ENCODE measurements at regions not wholly inside any gene's neighbourhood (a gene's known extent, or its start where the extent isn't known, plus 50 kb on each side); places are given as distances from the start of the nearest gene placed in this dataset.

DNA sequence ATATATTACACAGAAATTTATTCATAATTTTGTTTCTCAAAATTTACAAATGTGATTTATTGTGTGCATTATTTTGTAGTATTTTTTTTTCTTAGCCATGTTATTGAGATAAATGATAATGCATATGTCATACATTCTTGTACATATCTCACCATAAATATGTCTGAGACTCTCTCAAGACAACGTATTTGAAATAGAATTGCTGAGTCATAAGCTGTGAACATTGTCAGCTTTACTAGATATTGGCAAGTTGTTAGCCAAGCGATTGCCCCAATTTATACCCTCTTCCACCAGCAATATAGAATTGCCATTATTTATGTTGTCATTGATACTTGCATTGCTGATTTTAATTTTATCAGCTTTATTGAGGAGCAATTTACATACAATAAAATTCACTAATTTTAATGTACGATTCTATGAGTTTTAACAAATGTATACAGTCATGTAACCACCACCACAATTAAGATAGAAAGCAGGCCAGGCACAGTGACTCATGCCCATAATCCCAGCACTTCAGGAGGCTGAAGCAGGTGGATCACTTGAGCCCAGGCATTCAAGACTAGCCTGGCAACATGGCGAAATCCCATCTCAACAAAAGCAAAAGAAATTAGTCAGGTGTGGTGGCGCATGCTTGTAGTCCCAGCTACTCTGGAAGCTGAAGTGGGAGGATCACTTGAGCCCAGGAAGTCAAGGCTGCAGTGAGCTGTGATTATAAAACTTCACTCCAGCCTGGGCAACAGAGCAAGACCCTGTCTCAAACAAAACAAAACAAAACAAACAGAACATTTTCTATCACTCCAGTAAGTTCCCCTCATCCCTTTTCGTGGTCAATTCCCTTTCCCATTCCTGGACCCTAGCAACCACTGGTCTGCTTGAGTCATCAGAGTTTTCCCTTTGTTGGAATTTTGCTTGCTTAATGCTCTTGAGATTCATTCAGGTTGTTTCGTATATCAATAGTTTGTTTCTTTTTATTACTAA is 373.1 kb downstream of the MFSD1 start:
- TF ChIP-seq ZFP3 (CRISPR knock-in tag; IDR thresholded peaks at IDR 0.05) (no peak), ISL1 (CRISPR knock-in tag; IDR thresholded peaks at IDR 0.05) (no peak), TCF4 (CRISPR knock-in tag; IDR thresholded peaks at IDR 0.05; ENCODE audit: borderline replicate concordance) (no peak), TOX (CRISPR knock-in tag; IDR thresholded peaks at IDR 0.05; ENCODE audit: borderline replicate concordance) (no peak)
- TF ChIP-seq, protein P1, sequence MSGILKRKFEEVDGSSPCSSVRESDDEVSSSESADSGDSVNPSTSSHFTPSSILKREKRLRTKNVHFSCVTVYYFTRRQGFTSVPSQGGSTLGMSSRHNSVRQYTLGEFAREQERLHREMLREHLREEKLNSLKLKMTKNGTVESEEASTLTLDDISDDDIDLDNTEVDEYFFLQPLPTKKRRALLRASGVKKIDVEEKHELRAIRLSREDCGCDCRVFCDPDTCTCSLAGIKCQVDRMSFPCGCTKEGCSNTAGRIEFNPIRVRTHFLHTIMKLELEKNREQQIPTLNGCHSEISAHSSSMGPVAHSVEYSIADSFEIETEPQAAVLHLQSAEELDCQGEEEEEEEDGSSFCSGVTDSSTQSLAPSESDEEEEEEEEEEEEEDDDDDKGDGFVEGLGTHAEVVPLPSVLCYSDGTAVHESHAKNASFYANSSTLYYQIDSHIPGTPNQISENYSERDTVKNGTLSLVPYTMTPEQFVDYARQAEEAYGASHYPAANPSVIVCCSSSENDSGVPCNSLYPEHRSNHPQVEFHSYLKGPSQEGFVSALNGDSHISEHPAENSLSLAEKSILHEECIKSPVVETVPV (CRISPR knock-in tag; IDR thresholded peaks at IDR 0.05): no peak
- ATAC-seq: no peak

DNA sequence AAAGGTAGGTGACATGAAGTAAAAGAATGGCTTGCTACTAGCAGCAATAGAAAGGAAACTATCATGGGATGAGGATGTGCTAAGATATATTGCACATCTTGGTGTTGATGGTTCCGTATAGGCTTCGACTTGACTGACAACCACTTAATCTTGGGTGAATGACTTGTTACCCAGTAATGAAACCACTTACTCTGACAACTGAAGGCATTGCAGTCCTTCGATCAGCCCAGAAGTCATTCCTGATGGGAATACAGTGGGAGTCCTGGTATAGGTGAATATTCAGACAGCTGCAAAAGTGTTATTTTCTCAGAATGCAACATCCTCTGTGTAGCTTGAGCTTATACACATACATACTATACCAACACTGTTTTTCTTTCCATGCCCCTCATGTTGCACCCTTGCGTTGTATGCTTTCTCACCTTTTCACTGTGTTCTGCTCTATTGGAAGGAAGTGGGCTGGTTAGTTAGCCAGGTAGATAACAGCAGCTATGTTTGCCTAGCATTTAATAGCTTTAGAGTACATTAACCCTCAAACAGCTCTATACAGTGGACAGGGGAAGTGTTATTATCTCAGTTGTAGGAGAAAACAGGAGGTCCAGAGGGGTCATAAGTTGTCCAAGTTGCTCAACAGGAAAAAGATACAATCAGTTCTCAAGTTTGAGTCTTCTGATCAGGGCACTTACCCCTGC is 376.5 kb downstream of the MFSD1 start:
- ATAC-seq: no peak
- TF ChIP-seq ZNF565 (CRISPR knock-in tag; conservative IDR thresholded peaks at IDR 0.05; ENCODE audit: low read depth): no peak
- TF ChIP-seq GLIS3 (CRISPR knock-in tag; IDR thresholded peaks at IDR 0.05): no peak
- TF ChIP-seq ZFP3 (CRISPR knock-in tag; IDR thresholded peaks at IDR 0.05): no peak
- no peak for TF ChIP-seq ZFP30 (CRISPR knock-in tag; IDR thresholded peaks at IDR 0.05)
- TF ChIP-seq RARB (CRISPR knock-in tag; IDR thresholded peaks at IDR 0.05): no peak
- TF ChIP-seq ARNTL (CRISPR knock-in tag; IDR thresholded peaks at IDR 0.05; ENCODE audit: borderline replicate concordance, low read depth): no peak

DNA sequence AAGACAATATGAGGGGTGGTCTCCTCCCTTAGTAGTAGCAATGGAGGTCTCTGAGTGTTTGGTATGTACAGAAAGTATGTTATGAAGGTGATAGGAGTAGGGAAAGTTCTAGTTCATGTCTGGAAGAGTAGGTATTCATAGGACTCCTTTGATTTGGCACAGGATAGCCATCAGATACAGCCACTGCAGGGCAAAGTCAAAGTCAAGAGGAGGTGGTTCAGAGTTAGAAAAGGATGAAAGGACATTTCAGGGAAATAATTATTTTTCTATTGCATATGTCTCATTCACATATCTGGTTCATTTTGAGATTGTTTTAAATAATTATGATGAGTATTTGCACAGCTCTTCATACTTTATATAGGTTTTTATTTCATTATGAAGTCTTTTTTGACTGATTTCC is 381.1 kb downstream of the MFSD1 start:
- ATAC-seq: no peak
- TF ChIP-seq ZFP3 (CRISPR knock-in tag; IDR thresholded peaks at IDR 0.05): no peak
- no peak for TF ChIP-seq ISL1 (CRISPR knock-in tag; IDR thresholded peaks at IDR 0.05)
- TF ChIP-seq ZFP30 (CRISPR knock-in tag; IDR thresholded peaks at IDR 0.05): no peak
- TF ChIP-seq, protein P2, sequence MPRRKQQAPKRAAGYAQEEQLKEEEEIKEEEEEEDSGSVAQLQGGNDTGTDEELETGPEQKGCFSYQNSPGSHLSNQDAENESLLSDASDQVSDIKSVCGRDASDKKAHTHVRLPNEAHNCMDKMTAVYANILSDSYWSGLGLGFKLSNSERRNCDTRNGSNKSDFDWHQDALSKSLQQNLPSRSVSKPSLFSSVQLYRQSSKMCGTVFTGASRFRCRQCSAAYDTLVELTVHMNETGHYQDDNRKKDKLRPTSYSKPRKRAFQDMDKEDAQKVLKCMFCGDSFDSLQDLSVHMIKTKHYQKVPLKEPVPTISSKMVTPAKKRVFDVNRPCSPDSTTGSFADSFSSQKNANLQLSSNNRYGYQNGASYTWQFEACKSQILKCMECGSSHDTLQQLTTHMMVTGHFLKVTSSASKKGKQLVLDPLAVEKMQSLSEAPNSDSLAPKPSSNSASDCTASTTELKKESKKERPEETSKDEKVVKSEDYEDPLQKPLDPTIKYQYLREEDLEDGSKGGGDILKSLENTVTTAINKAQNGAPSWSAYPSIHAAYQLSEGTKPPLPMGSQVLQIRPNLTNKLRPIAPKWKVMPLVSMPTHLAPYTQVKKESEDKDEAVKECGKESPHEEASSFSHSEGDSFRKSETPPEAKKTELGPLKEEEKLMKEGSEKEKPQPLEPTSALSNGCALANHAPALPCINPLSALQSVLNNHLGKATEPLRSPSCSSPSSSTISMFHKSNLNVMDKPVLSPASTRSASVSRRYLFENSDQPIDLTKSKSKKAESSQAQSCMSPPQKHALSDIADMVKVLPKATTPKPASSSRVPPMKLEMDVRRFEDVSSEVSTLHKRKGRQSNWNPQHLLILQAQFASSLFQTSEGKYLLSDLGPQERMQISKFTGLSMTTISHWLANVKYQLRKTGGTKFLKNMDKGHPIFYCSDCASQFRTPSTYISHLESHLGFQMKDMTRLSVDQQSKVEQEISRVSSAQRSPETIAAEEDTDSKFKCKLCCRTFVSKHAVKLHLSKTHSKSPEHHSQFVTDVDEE (CRISPR knock-in tag; IDR thresholded peaks at IDR 0.05): no peak
- no peak for TF ChIP-seq ZNF8 (CRISPR knock-in tag; IDR thresholded peaks at IDR 0.05)
- TF ChIP-seq OSR1 (CRISPR knock-in tag; IDR thresholded peaks at IDR 0.05): no peak
- no peak for TF ChIP-seq ESRRG (CRISPR knock-in tag; IDR thresholded peaks at IDR 0.05)
- no peak for TF ChIP-seq RARB (CRISPR knock-in tag; IDR thresholded peaks at IDR 0.05)
- TF ChIP-seq TOX (CRISPR knock-in tag; IDR thresholded peaks at IDR 0.05; ENCODE audit: borderline replicate concordance): no peak
- no peak for TF ChIP-seq ZNF565 (CRISPR knock-in tag; conservative IDR thresholded peaks at IDR 0.05; ENCODE audit: low read depth)
- no peak for TF ChIP-seq SNAI2 (CRISPR knock-in tag; IDR thresholded peaks at IDR 0.05)
- TF ChIP-seq PPARA (CRISPR knock-in tag; IDR thresholded peaks at IDR 0.05; ENCODE audit: borderline replicate concordance): no peak
- TF ChIP-seq BACH2 (CRISPR knock-in tag; IDR thresholded peaks at IDR 0.05; ENCODE audit: borderline replicate concordance): no peak
- no peak for TF ChIP-seq ZNF70 (CRISPR knock-in tag; IDR thresholded peaks at IDR 0.05)
- TF ChIP-seq, protein P1 (CRISPR knock-in tag; IDR thresholded peaks at IDR 0.05): no peak

DNA sequence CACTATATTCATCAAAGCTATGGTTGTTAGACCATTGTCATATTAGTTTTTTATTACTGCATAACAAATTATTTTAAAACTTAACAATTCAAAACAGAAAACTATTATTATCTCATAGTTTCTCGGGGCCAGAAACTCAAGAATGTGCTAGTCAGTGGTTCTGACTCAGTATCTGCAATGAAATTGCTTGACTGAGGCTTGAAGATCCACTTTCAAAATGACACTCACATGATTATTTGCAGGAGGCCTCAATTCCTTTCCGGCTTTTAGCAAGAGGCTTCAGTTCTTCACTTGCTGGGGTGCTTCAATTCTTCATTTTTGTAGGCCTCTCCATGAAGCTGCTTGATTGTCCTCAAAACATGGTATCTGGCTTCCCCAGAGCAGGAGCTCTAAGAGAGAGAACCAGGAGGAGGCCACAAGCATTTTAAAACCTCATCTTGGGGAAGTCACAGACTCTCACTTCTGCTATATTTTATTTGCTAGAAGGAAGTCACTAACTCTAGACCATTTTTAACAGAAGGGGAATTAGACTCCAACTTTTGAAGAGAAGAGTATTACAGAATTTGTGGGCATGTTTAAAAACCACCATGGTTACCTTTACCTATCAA is 383.7 kb downstream of the MFSD1 start:
- TF ChIP-seq ISL1 (CRISPR knock-in tag; IDR thresholded peaks at IDR 0.05) (no peak), OSR1 (CRISPR knock-in tag; IDR thresholded peaks at IDR 0.05) (no peak), SNAI2 (CRISPR knock-in tag; IDR thresholded peaks at IDR 0.05) (no peak), TCF4 (CRISPR knock-in tag; IDR thresholded peaks at IDR 0.05; ENCODE audit: borderline replicate concordance) (no peak), CSDC2 (CRISPR knock-in tag; IDR thresholded peaks at IDR 0.05) (no peak)
- TF ChIP-seq, protein P2 (CRISPR knock-in tag; IDR thresholded peaks at IDR 0.05): no peak
- no peak for ATAC-seq

Measured in SK-N-SH treated with all-trans-retinoic acid at 6 μM for 48 hours (cell line).